Rectal smooth muscle tissue (tissue), 1 donor: ENCODE measurements at regions not wholly inside any gene's neighbourhood (a gene's known extent, or its start where the extent isn't known, plus 50 kb on each side); places are given as distances from the start of the nearest gene placed in this dataset.

Experiments
- H3K27ac ChIP-seq: one replicate; pipeline ENCODE4 v1.7.0; 2013; ENCODE audit warnings: low read depth, low read length, inconsistent platforms
- H3K27me3 ChIP-seq: one replicate; pipeline ENCODE4 v1.7.0; 2013; ENCODE audit warnings: low read length; ENCODE audit not compliant: control insufficient read depth, insufficient read depth
- H3K36me3 ChIP-seq: one replicate; pipeline ENCODE4 v1.7.0; 2013; ENCODE audit warnings: low read length; ENCODE audit not compliant: control insufficient read depth, insufficient read depth
- H3K4me1 ChIP-seq: one replicate; pipeline ENCODE4 v1.7.0; 2013; ENCODE audit warnings: low read length; ENCODE audit not compliant: control insufficient read depth, insufficient read depth
- H3K4me3 ChIP-seq: one replicate; pipeline ENCODE4 v1.7.0; 2013; ENCODE audit warnings: low read length
- H3K9ac ChIP-seq: one replicate; pipeline ENCODE4 v1.7.0; 2013; ENCODE audit warnings: low read length

DNA sequence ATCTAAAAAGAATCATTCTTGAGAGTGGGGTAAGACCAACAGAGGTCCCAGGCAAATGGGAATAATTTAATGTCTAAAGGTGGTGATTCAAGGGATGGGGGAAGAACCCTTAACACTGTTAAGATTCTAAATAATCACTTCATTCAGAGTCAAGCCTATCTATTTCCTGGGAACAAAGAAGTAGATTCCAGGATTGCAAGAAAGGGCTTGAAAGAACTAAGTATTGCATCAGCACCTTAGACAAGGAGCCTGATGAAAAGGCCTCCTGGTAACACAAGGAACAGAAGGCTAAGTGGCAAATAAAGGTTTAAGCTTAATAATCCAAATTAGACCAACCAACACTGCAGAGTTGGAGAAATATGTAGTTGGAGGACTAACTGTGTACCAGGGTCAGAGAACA lies 620.7 kb upstream of the BTBD3 start:
- no peaks in the 10 kb centered on the region for H3K27me3 ChIP-seq
- no peaks in the 10 kb centered on the region for H3K4me1 ChIP-seq
- no peak overlapping the region for H3K27ac ChIP-seq
- H3K9ac ChIP-seq: no peak overlapping the region
- H3K4me3 ChIP-seq: no peak overlapping the region
- H3K36me3 ChIP-seq: no peaks in the 10 kb centered on the region

GRCh38 chr20:11301699-11302098 lies 616.0 kb upstream of the BTBD3 start:
- H3K36me3 ChIP-seq: no peaks in the 10 kb centered on the region
- no peaks in the 10 kb centered on the region for H3K4me1 ChIP-seq
- H3K4me3 ChIP-seq: no peak overlapping the region
- H3K27me3 ChIP-seq: no peaks in the 10 kb centered on the region
- H3K9ac ChIP-seq: no peak overlapping the region
- H3K27ac ChIP-seq: no peak overlapping the region

DNA sequence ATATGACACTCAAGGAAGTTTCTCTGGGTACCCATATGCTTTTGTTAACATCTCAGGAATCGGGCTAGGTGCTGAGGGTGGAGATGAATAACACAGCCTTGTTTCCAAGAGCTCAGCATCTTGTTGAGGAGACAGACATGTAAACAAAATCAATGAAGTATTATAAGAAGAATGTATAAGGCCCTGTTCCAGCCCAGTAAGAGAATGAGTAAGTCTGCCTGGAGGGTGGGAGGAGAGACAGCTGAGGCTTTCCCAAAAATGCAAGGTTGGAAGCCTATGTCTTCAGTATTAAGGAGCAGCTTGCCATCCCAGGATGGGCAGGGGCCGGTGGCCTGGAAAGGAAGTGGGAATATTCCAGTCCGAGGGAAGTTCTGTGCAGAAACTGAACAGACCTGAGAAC lies 615.3 kb upstream of the BTBD3 start:
- Histone ChIP-seq H3K27ac (no peak overlapping the region), H3K36me3 (no peaks in the 10 kb centered on the region), H3K9ac (no peak overlapping the region), H3K4me1 (no peaks in the 10 kb centered on the region), H3K4me3 (no peak overlapping the region), H3K27me3 (no peaks in the 10 kb centered on the region)

- no peaks in the 10 kb centered on the region for H3K4me1 ChIP-seq
- H3K36me3 ChIP-seq: no peaks in the 10 kb centered on the region
- H3K4me3 ChIP-seq: no peak overlapping the region
- H3K9ac ChIP-seq: no peak overlapping the region
- H3K27me3 ChIP-seq: no peaks in the 10 kb centered on the region
- H3K27ac ChIP-seq: no peak overlapping the region
Observed at GRCh38 chr20:11304795-11305194, 612.9 kb upstream of the BTBD3 start.

GRCh38 chr20:11305406-11305805 lies 612.3 kb upstream of the BTBD3 start:
- H3K9ac ChIP-seq: no peak overlapping the region
- H3K27ac ChIP-seq: no peak overlapping the region
- no peaks in the 10 kb centered on the region for H3K4me1 ChIP-seq
- H3K27me3 ChIP-seq: no peaks in the 10 kb centered on the region
- H3K4me3 ChIP-seq: no peak overlapping the region
- no peaks in the 10 kb centered on the region for H3K36me3 ChIP-seq

- Histone ChIP-seq H3K36me3 (no peaks in the 10 kb centered on the region), H3K27ac (no peak overlapping the region), H3K9ac (no peak overlapping the region), H3K4me3 (no peak overlapping the region), H3K27me3 (no peaks in the 10 kb centered on the region), H3K4me1 (no peaks in the 10 kb centered on the region)
Observed at GRCh38 chr20:11311659-11312224, 606.0 kb upstream of the BTBD3 start.

GRCh38 chr20:11315525-11315924 lies 602.2 kb upstream of the BTBD3 start:
- no peak overlapping the region for H3K27ac ChIP-seq
- H3K36me3 ChIP-seq: no peaks in the 10 kb centered on the region
- no peaks in the 10 kb centered on the region for H3K27me3 ChIP-seq
- H3K9ac ChIP-seq: no peak overlapping the region
- no peaks in the 10 kb centered on the region for H3K4me1 ChIP-seq
- no peak overlapping the region for H3K4me3 ChIP-seq

DNA sequence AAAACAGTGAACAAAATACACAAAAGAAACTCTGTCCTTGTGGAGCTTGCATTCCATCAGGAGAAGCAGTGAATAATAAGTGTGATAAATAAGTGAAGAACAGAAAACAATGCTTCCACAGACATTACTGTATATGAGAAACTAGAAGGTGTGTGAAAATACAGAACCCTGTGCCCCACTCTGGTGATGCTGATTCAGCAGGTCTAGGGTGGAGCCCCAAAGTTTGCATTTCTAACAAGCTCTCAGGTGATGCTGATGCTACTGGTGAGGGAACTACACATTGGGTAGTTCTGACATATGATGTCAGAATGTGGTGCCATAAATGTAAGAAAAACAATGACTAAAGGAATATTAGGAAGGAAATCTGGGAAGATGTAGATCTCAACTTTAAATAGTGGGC lies 601.4 kb upstream of the BTBD3 start:
- no peaks in the 10 kb centered on the region for H3K4me1 ChIP-seq
- H3K27me3 ChIP-seq: no peaks in the 10 kb centered on the region
- H3K36me3 ChIP-seq: no peaks in the 10 kb centered on the region
- H3K4me3 ChIP-seq: no peak overlapping the region
- no peak overlapping the region for H3K9ac ChIP-seq
- no peak overlapping the region for H3K27ac ChIP-seq

GRCh38 chr20:11320033-11320432 lies 597.7 kb upstream of the BTBD3 start:
- no peaks in the 10 kb centered on the region for H3K36me3 ChIP-seq
- no peaks in the 10 kb centered on the region for H3K27me3 ChIP-seq
- H3K9ac ChIP-seq: no peak overlapping the region
- H3K4me3 ChIP-seq: no peak overlapping the region
- H3K27ac ChIP-seq: no peak overlapping the region
- no peaks in the 10 kb centered on the region for H3K4me1 ChIP-seq

- no peaks in the 10 kb centered on the region for H3K27me3 ChIP-seq
- no peak overlapping the region for H3K9ac ChIP-seq
- no peak overlapping the region for H3K4me3 ChIP-seq
- no peaks in the 10 kb centered on the region for H3K36me3 ChIP-seq
- H3K27ac ChIP-seq: no peak overlapping the region
- no peaks in the 10 kb centered on the region for H3K4me1 ChIP-seq
Observed at GRCh38 chr20:11323816-11324215, 593.9 kb upstream of the BTBD3 start.

- H3K4me1 ChIP-seq: no peaks in the 10 kb centered on the region
- no peaks in the 10 kb centered on the region for H3K27me3 ChIP-seq
Observed at GRCh38 chr20:11324990-11325389, 592.7 kb upstream of the BTBD3 start.

DNA sequence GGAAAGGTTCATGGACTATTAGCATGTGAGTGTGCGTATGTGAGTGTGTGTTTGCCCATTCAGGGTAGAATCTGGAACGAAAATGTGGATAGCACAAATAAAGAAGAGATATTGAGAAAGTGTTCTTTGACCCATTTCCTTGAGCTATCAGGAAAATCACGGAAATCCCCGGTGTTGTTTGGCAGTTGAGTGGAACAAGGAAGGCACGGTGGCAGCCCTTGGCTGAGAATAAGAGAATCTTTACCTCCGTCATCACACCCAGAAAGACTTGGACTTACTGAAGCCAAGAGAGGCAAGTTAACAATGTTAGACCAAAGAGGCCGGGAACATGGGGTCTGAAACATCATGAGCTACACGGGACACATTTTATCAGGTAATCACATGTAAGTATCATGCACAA lies 588.9 kb upstream of the BTBD3 start:
- H3K27me3 ChIP-seq: no peaks in the 10 kb centered on the region
- no peak overlapping the region for H3K27ac ChIP-seq
- H3K4me1 ChIP-seq: no peaks in the 10 kb centered on the region
- H3K4me3 ChIP-seq: no peak overlapping the region
- H3K36me3 ChIP-seq: no peaks in the 10 kb centered on the region
- H3K9ac ChIP-seq: no peak overlapping the region

More at GRCh38 chr20:11324990-11325389, 592.7 kb upstream of the BTBD3 start:
- Histone ChIP-seq H3K36me3 (no peaks in the 10 kb centered on the region), H3K27ac (no peak overlapping the region), H3K4me3 (no peak overlapping the region), H3K9ac (no peak overlapping the region)

DNA sequence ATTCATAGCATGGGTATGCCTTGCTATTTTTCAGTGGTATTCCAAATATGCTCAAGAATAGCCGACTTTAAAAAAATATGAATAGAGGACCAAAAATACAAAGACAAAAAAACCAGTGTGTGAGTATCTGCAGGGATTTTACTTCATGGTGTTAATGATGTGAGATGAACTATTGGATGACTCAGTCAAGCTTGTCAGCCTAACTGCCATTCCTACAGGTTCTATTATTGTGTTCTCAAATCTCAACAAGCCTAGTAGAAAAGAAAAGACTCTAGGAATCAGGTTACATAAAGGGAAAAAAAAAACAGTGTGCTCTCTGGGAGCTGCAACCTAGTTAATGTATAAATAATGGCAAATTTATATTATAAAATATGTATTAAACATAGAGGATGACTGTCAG lies 588.4 kb upstream of the BTBD3 start:
- no peaks in the 10 kb centered on the region for H3K36me3 ChIP-seq
- no peaks in the 10 kb centered on the region for H3K27me3 ChIP-seq
- H3K27ac ChIP-seq: no peak overlapping the region
- no peak overlapping the region for H3K9ac ChIP-seq
- no peaks in the 10 kb centered on the region for H3K4me1 ChIP-seq
- H3K4me3 ChIP-seq: no peak overlapping the region
